Endothelial cell of umbilical vein (primary cell): ENCODE measurements at regions not wholly inside any gene's neighbourhood (a gene's known extent, or its start where the extent isn't known, plus 50 kb on each side); places are given as distances from the start of the nearest gene placed in this dataset.

Source experiments
- BruUV-seq: library from RNA; stranded (reverse); fragments of 400-500 nt; replicated peaks from 2 replicates; lab custom pipeline; 2021; lab: Mats Ljungman, UMichigan
- CTCF ChIA-PET: fragments of 300-600, 350-600 bp; sonication (Branson Sonifier 250); formaldehyde crosslinking; loops from one replicate; lab custom pipeline; 2021; ENCODE audit warnings: antibody characterized with exemption, inconsistent platforms; lab: Charles Lee
- POLR2A ChIA-PET: fragments of 300-600, 350-600 bp; sonication (Branson Sonifier 250); formaldehyde crosslinking; loops from one replicate; lab custom pipeline; 2021; ENCODE audit warnings: antibody characterized with exemption, inconsistent platforms; lab: Charles Lee
- DNase-seq: peaks from one replicate; pipeline ENCODE4 v3.0.0-alpha.2; 2011; ENCODE audit warnings: low read depth, low spot score
- FAIRE-seq: peaks from 2 replicates; lab custom pipeline; 2011; peaks lifted over from hg19 to GRCh38; lab: Jason Lieb, UNC
- H2AFZ ChIP-seq: 2 replicates; pipeline ENCODE4 v1.6.0; 2012; ENCODE audit warnings: low read depth, low read length, control low read depth, inconsistent platforms
- H3K27ac ChIP-seq: 2 replicates; pipeline ENCODE4 v1.5.1; 2011; ENCODE audit warnings: low read depth, mild to moderate bottlenecking, control low read depth, low read length, moderate library complexity; ENCODE audit not compliant: insufficient read depth
- H3K27me3 ChIP-seq, 2 experiments: 2 replicates each; pipeline versions ENCODE4 v1.6.0 to v1.6.1; 2011; ENCODE audit warnings: low read length in 2 of 2, mixed read lengths in 1 of 2; ENCODE audit not compliant: control insufficient read depth in 2 of 2, insufficient read depth in 2 of 2
- H3K36me3 ChIP-seq, 2 experiments: 2 replicates in 1 of 2; 3 replicates in 1 of 2; pipeline ENCODE4 v1.5.1; 2011; ENCODE audit warnings: low read length in 2 of 2, mild to moderate bottlenecking in 1 of 2, moderate library complexity in 1 of 2; ENCODE audit not compliant: control insufficient read depth in 2 of 2, insufficient read depth in 2 of 2; ENCODE audit errors: extremely low read depth in 1 of 2
- H3K4me1 ChIP-seq: 3 replicates; pipeline ENCODE4 v1.5.1; 2011; ENCODE audit warnings: mild to moderate bottlenecking, low read length; ENCODE audit not compliant: control insufficient read depth, insufficient read depth; ENCODE audit errors: extremely low read depth
- H3K4me2 ChIP-seq: 2 replicates; pipeline ENCODE4 v1.6.1; 2011; ENCODE audit warnings: low read length, control low read depth, mixed read lengths; ENCODE audit not compliant: insufficient read depth
- H3K4me3 ChIP-seq, 3 experiments: fragments of 200-600 bp in 1 of 3; sonication (generic), shearing (Covaris generic) in 1 of 3; replicated peaks in 1 of 3; 2 replicates each; pipeline ENCODE4 v1.5.1; 2011 to 2016; ENCODE audit warnings: control low read depth in 3 of 3, low read length in 3 of 3, mild to moderate bottlenecking in 2 of 3, inconsistent platforms in 1 of 3, low read depth in 1 of 3, moderate library complexity in 1 of 3; ENCODE audit not compliant: insufficient read depth in 1 of 3
- H3K79me2 ChIP-seq: 2 replicates; pipeline ENCODE4 v1.6.0; 2012; ENCODE audit warnings: low read length, inconsistent platforms; ENCODE audit not compliant: control insufficient read depth, insufficient read depth
- H3K9ac ChIP-seq: replicated peaks from 2 replicates; pipeline ENCODE3; 2011; ENCODE audit warnings: low read length, control low read depth; ENCODE audit not compliant: insufficient read depth; ENCODE audit errors: extremely low read depth
- H3K9me1 ChIP-seq: replicated peaks from 3 replicates; pipeline ENCODE4 v1.6.0; 2011; ENCODE audit warnings: mild to moderate bottlenecking, low read length; ENCODE audit not compliant: control insufficient read depth, insufficient read depth; ENCODE audit errors: extremely low read depth
- H3K9me3 ChIP-seq: replicated peaks from 2 replicates; pipeline ENCODE4 v1.5.1; 2012; ENCODE audit warnings: low read length, inconsistent platforms; ENCODE audit not compliant: control insufficient read depth, insufficient read depth
- H4K20me1 ChIP-seq: replicated peaks from 2 replicates; pipeline ENCODE3; 2011; ENCODE audit warnings: mild to moderate bottlenecking, low read length; ENCODE audit not compliant: control insufficient read depth, insufficient read depth; ENCODE audit errors: extremely low read depth
- CTCF ChIP-seq, 2 donors: IDR thresholded peaks; 1 replicate in 1 of 2; 2 replicates in 1 of 2; pipeline ENCODE4 v1.5.1; 2011; ENCODE audit warnings: low read length in 2 of 2, mild to moderate bottlenecking in 2 of 2, moderate library complexity in 2 of 2, control low read depth in 1 of 2, inconsistent platforms in 1 of 2, low read depth in 1 of 2; ENCODE audit not compliant: insufficient read depth in 1 of 2; ENCODE audit errors: extremely low read depth in 1 of 2
- EZH2 ChIP-seq: IDR thresholded peaks from 2 replicates; pipeline ENCODE4 v1.6.1; 2012; ENCODE audit warnings: borderline replicate concordance, low read depth, mild to moderate bottlenecking, moderate library complexity, low read length, inconsistent platforms; ENCODE audit not compliant: severe bottlenecking
- FOS ChIP-seq: IDR thresholded peaks from 2 replicates; pipeline ENCODE4 v1.6.1; 2011; ENCODE audit warnings: mild to moderate bottlenecking, low read length, moderate library complexity, borderline replicate concordance; ENCODE audit not compliant: insufficient read depth
- GATA2 ChIP-seq: IDR thresholded peaks from 2 replicates; pipeline ENCODE4 v1.7.0; 2011; ENCODE audit warnings: low read depth, mild to moderate bottlenecking, moderate library complexity, mixed read lengths, low read length; ENCODE audit not compliant: insufficient read length, insufficient read depth
- JUN ChIP-seq: IDR thresholded peaks from 2 replicates; pipeline ENCODE4 v1.6.1; 2011; ENCODE audit warnings: borderline replicate concordance, low read depth; ENCODE audit not compliant: insufficient read length, insufficient read depth
- MAX ChIP-seq: IDR thresholded peaks from 2 replicates; pipeline ENCODE4 v1.6.1; 2011; ENCODE audit not compliant: insufficient read depth, insufficient read length
- MYC ChIP-seq: IDR thresholded peaks from one replicate; pipeline ENCODE4 v1.6.1; 2011; ENCODE audit warnings: mild to moderate bottlenecking, low read depth, low read length
- POLR2A ChIP-seq: IDR thresholded peaks from 2 replicates; pipeline ENCODE4 v1.6.1; 2012; ENCODE audit warnings: low read depth, mild to moderate bottlenecking, control low read depth, low read length
- POLR2AphosphoS5 ChIP-seq: IDR thresholded peaks from 2 replicates; pipeline ENCODE4 v1.6.1; 2012; ENCODE audit warnings: low read depth, mild to moderate bottlenecking, control low read depth, low read length, moderate library complexity; ENCODE audit not compliant: insufficient read depth
- dilution Hi-C: fragments of 300-500 bp; cut with MboI; formaldehyde crosslinking; loops from one replicate; pipeline ENCODE4 v1.15.0; 2019; ENCODE audit warnings: low sequenced_read_pairs; ENCODE audit not compliant: extremely low pct_ligation_motif_present
- intact Hi-C: fragments of 100-400 bp; cut with micrococcal nuclease; formaldehyde crosslinking; loops from one replicate; pipeline ENCODE4 v1.10.0; 2022

GRCh38 chr4:82219346-82219745, 154.4 kb downstream of the HNRNPD start:
- Histone ChIP-seq H2AFZ (no peak overlapping the region), H3K9ac (no peak overlapping the region), H3K9me3 (no peaks in the 10 kb centered on the region), H3K27ac (no peak overlapping the region), H4K20me1 (no peaks in the 10 kb centered on the region), H3K27me3 (no peaks in the 10 kb centered on the region), H3K9me1 (peaks cover 2% of the 10 kb centered on the region), H3K4me2 (no peak overlapping the region), H3K4me3 (no peak overlapping the region), H3K36me3 (no peaks in the 10 kb centered on the region), H3K4me1 (no peaks in the 10 kb centered on the region), H3K79me2 (no peaks in the 10 kb centered on the region)
- no peak for TF ChIP-seq EZH2
- TF ChIP-seq MAX: no peak
- TF ChIP-seq CTCF (IDR thresholded peaks at IDR 0.05; ENCODE audit: extremely low read depth in 1 of 2, insufficient read depth in 1 of 2, low read depth in 1 of 2, low read length in 2 of 2): no peak
- TF ChIP-seq POLR2AphosphoS5: no peak
- TF ChIP-seq GATA2: no peak
- no peak for TF ChIP-seq FOS
- no peak for TF ChIP-seq POLR2A
- TF ChIP-seq MYC: no peak
- TF ChIP-seq JUN: no peak
- DNase-seq (no peak), FAIRE-seq (no peak)
- CTCF ChIA-PET: interaction anchor here (1.1 to 1.6 kb wide), 2 partner anchors 10 to 752 kb away, joined by 3 to 4 read pairs; no protein-coding TSS in a partner anchor
- POLR2A ChIA-PET: no interaction called here
- dilution Hi-C loops (no loop called here), intact Hi-C loops (no loop called here)
- no TSS peak for BruUV-seq
